ENCODE measurements at regions not wholly inside any gene's neighbourhood (a gene's known extent, or its start where the extent isn't known, plus 50 kb on each side); places are given as distances from the start of the nearest gene placed in this dataset.
"Not testable (repeated sequence)": the region's sequence is repeated elsewhere in the genome, so short reads cannot be mapped to it uniquely, and the experiment has no call there.

DNA sequence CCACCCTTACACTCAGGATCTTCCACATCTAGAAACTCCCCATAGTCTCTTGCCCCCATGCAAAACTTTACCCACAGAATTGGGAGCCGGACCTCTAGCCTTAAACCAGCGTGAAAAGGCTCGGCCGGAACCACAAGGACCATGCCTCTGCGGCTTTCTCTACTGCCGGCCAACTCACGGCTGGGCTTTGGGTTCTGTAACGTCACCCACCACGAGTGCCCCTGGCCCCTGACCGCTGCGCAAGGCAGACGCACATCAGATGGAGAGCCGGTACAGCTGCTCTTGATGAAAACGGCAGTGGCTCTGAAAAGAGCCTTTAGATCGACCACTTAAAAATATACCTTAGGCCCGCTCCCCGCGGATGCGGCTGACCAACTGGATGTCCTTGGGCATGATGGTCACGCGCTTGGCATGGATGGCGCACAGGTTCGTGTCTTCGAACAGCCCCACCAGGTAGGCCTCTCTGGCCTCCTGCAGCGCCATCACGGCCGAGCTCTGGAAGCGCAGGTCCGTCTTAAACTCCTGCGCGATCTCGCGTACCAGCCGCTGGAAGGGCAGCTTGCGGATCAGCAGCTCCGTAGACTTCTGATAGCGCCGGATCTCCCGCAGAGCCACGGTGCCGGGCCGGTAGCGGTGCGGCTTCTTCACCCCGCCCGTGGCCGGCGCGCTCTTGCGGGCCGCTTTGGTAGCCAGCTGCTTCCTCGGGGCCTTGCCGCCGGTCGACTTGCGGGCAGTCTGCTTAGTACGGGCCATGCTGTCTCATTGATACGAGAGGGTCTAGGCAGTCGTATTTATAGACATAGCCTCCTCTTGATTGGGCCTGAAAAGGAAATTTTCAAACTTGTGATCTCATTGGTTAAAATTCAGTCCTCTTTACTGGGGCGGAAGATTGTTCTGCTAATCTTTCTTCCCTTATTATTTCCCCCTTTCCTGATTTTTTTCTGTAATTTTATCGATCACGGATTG, 66.3 kb downstream of the FAM72C start:
- DNase-seq, result peak; percentile 53

DNA sequence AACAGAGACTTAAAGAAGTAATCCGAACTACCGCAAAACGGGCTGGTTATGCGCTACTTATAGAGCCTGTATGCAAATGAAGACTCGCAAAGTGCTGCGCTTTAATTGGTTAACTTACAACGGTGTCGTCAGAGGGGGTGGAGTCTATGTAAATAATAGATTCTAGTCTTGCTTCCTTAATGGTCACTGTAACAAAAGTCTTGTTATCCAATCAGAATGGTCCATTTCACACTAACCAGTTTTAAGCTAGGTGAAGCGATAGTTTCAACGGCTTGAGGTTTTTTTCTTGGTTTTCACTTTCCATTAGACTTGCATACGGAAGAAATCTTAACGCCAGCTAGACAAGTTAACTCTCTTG, 67.2 kb downstream of the FAM72C start:
- DNase-seq, result not testable (repeated sequence)

DNA sequence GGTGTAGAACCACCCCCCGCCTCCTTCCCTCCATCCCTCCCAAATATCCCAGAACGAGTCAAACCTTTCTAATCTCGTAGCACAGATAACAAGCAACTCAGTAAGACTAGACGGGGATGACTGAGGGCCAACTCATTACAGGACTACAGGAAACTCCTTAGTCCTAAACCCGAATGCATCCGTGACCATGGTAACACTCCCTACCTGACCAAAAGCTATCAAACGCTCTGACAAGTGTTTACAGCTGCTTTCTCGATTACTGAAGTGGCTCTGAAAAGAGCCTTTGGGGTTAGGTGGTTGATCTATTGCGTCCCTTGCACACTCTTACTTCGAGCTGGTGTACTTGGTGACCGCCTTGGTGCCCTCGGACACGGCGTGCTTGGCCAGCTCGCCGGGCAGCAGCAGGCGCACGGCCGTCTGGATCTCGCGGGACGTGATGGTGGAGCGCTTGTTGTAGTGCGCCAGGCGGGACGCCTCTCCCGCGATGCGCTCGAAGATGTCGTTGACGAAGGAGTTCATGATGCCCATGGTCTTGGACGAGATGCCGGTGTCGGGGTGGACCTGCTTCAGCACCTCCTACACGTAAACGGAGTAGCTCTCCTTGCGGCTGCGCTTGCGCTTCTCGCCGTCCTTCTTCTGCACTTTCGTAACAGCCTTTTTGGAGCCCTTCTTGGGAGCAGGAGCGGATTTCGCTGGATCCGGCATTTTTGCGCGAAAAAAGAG, 67.7 kb downstream of the FAM72C start:
- DNase-seq, result peak; percentile 60

DNA sequence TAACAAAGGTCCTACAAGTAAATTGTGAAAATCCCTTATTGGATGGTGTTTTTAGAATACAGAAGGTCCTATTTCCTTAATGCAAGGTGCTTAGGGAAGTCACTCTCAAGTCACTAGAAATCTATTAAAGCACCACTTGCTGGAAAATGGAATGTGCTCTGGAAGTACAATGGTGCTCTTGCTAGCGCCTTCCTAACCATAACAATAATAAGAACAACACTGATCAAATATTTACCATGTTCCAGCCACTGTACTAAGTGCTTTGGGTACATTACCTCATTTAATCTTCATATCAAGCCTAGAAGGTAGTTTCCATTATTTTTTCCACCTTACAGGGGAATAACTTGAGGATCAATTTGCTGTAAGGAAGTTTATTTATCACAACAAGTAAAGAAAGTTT, 75.4 kb downstream of the FAM72C start:
- not testable (repeated sequence) for DNase-seq

DNA sequence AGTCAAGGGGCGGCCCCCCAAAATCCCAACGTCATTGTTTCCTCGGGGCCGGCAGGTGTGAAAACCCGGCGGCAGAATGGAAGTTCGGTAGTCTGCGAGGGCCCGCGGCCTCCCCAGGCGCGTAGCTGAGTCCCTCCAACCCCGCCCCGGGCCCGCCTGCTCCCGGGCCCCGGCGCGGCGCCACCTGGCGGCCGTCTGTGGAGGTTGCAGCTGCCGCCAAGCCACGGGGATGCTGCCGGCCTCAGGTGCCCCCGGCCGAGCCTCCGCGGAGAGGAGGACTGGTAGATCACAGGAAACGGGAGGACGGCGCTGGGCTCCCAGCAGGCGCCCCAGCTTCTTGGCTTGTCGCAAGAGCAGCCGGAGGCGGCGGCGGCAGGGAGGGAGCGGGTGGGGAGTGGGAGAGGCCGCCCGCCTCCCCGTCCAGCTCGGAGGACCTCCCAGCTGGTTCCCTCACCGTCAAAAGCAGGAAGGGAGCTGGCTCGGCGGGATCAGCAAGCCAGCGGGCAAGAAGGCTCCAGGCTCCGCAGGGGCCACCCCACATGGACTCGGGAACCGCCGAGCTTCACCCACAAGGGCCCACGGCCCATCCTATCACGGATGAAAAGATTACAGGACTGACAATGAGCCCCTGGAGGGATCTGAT, 86.7 kb downstream of the FAM72C start:
- DNase-seq, result peak; percentile 68

DNA sequence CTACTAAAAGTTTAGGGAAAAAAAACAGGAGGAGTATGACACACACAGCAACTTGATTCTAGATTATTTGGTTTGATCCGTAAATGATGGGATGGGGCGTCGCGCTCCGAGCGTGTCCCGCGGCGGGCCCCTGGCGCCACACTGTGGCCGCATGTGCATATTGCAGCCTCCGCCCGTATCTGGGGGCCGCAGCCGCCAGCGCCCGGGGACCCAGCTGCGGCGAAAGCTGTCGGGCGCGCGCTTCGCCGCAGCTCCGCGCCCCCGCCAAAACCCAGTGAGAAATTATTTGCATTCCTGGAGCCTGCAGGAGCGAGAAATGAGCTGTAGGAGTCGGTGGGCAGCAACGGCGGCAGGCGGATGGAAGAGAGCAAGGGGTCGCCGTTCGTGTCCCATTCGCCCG, 87.3 kb downstream of the FAM72C start:
- not testable (repeated sequence) for DNase-seq

DNA sequence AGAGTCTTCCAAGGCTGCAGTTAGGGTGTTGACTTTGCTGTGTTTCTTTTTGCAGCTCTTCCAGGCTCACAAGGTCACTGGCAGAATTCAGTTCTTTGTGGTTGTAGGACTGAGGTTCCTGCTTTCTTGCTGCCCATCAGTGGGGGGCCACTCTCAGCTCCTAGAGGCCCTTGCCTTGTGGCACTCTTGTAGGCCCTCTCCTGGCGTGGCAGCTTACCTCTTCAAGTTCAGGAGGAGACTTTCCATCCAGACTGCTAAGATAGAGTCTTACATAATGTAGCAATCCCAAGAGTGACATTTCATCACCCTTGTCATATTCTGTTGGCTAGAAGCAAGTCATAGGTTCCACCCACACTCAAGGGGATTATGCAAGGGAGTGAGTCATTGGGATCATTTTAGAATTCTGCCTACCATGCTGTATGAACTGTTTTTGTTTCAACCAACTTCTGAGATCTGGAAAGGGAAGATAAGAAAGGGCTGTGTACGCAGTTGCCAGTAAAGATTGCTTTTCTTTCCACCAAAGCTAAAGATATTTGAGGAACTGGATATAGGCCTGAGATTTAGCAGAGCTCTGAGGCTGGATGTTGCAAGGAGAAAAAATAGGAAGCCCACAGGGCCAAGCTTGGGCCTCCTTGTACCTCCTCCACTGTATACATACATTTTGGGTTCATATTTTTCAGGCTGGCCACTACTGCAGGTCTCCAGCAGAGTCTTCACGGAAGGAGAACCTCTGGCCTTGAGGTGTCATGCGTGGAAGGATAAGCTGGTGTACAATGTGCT, 91.8 kb downstream of the FAM72C start:
- not testable (repeated sequence) for DNase-seq

DNA sequence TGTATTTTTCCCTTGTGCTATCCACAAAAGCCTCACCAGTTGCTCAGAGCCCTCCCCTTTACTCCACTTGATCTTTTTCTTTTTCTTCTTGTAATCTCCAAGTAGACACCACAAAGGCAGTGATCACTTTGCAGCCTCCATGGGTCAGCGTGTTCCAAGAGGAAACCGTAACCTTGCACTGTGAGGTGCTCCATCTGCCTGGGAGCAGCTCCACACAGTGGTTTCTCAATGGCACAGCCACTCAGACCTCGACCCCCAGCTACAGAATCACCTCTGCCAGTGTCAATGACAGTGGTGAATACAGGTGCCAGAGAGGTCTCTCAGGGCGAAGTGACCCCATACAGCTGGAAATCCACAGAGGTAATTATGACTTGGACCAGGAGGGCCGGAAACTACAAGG, 95.8 kb downstream of the FAM72C start:
- DNase-seq, result not testable (repeated sequence)

DNA sequence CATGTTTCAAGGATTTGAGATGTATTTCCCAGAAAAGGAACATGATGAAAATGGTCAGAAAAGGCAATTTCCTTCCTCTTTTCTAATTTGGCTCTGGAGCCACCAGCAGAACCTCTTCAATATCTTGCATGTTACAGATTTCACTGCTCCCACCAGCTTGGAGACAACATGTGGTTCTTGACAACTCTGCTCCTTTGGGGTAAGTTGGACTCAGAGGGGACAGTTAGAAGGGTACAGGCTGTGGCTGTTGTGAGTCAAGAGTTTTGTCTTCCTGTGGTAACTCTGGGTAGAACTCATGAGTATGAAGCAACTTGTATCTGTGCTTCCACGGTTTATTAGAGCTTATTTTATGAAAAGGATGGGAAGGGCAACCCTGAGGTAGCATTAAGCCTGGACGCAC, 97.2 kb downstream of the FAM72C start:
- DNase-seq, result not testable (repeated sequence)

DNA sequence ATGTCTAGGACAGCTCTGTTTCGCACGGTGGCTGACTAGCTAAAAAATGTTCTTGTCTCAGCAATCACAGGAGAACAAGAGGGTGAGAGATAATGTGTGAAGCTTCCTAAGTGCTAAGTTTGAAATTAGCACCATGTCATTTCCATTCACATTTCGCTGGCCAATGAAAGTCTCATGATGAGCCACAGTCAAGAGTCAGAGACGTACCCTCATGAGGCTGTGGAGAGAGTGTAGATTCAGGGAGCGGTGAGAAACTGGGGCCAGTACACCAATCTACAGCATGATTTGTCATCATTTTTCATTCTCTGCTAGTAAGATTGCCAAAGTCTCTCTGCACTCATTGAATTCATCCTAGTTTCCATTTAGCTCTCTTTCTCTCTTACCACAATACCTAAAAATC, 98.1 kb downstream of the FAM72C start:
- DNase-seq, result not testable (repeated sequence)

DNA sequence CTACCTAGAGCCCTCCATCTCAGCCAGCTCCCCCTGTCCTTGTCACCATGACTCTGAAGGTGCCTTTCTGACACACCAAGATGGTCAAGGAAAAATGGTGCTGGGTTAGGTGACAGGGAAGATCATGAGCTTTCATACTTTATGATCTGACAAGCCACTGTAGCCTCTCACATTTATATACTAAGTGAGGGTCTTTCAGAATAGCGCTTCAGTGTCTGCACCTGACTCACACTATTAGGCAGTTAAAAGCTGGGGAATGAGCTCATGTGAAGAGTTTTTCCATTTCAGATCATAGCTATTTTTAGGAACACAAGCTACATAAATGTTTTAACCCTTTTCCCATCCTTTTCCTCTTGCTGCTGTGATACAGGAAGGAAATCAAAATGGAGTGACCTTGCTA, 101.4 kb downstream of the FAM72C start:
- DNase-seq, result not testable (repeated sequence)

DNA sequence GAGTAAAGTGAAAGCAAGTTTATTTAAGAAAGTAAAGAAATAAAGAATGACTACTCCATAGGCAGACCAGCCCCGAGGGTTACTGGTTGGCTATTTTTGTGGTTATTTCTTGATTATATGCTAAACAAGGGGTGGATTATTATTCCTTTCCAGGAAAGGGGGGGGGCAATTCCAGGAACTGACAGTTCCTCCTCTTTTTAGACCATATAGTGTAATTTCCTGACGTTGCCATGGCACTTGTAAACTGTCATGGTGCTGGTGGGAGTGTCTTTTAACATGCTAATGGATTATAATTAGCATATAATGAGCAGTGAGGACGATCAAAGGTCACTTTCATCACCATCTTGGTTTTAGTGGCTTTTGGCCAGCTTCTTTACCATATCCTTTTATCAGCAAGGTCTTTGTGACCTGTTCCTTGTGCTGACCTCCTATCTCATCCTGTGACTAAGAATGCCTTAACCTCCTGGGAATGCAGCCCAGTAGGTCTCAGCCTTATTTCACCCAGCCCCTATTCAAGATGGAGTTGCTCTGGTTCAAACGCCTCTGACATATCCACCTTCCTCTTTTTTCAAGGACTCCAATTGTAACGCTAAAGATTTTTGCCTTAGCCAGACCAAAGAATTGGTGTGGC, 104.1 kb downstream of the FAM72C start:
- DNase-seq, result not testable (repeated sequence)

DNA sequence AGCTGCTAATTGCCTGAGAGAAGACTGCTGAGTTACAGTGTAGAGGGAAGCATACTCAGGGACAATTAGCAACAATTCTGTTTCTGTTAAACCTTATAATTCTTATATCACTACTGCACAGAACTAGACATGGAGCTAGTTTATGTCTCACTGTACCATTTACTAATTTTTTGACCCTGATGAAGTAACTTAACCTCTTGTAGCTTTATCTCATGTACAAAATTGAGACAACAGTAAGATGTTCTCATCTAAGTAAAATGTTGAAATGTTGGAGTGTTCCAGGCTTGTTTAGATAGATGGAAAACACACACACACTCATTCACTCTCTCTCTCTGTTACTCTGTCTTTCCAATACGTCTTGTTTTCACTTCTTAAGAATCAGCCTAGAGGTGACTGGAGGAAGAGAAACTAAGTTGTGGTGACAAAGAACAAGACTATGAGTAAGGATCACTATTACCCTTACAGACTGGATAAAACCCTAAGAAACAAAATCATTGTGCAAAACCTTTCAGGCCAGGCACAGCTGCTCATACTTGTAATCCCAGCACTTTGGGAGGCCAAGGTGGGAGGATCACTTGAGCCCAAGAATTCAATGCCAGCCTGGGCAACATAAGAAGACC, 107.8 kb downstream of the FAM72C start:
- DNase-seq, result not testable (repeated sequence)

DNA sequence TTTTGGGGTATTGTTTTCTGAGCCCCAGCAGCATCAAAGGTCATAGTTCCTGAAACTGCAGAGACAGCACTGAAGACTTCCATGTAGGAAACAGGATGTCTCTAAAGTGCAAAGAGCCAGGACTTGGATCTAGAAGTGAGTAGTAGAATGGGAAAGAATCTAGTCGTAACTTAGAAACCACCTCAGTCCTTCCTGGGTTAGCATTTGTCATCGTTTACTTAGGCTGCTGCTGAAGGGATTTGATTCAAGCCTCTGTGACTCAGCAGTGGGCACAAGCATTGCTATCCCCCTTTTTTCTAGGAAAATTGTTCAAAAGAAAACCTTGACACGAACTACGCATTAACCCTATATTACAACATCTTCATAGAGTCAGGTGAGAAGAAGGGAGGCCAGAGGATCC, 109.1 kb downstream of the FAM72C start:
- DNase-seq, result not testable (repeated sequence)

DNA sequence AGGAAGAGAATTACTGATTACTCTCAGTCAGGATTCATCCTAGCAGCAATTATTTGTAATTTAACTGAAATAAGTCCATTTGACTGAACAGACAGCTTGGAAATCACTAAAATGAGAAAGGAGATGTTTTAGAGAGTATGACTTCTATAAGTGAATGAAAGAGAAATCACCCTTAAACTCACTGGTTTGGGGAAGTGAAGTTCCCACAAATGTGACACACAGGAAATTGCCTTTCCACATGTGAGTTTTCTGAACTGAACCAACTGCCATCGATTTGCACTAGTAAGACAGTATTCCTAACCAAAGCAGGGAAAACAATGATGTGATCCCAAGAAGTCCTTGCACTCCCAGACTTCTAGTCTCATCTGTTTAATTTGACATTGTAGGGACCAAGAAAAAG, 110.5 kb downstream of the FAM72C start:
- not testable (repeated sequence) for DNase-seq

DNA sequence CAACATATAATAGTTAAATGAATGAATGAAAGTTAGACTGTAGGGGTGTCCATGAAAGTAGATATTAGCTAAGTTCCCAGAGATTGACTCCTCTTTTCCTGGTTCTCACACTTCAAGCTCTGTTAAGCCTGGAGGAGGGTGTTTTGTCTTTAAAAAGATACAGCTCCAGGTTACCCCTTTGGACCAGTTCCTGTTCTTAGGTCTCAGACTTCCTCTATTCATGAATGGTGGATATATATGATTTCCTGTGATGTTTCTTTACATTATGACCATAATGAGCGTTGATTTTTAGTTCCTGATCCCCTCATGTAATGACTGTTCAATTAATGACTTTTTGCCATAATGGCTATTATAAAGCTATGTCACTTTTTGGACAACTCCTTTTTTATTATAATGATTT, 115.9 kb downstream of the FAM72C start:
- not testable (repeated sequence) for DNase-seq

DNA sequence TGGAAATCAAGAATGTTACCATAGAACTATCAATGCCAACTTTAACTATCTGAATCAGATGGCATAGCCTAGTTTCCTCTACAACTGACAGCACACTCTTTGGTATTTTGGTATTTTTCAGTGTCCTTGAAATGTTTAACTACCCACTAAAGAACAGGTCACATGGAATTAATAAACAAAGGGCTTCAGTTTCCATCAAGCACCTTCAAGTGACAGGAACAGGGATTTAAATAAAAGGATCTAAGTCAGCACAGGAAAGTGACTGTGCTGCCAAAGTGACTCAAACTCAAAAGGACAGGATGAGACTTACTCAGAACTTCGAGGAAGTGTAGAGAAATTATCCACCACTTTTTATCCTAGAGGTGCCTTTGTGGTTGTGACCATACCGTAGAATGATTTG, 117.7 kb downstream of the FAM72C start:
- not testable (repeated sequence) for DNase-seq

DNA sequence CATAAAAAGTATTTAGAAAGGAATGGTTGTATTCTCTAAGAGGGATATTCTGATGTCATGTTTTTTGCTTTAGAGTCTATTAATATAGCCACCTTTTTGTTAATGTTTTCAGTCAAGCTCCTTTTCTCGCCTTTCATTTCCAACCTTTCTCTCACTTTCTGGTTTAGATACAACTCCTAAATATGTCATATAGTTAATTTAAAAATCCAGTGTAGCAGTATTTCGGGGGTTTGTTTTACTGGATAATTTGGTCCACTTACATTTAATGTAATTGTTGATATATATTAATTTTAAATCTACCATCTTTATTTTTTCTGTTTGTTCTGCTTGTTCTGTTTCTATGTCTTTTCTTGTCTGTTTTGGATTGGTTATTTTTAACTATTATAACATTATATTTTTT, 121.1 kb downstream of the FAM72C start:
- DNase-seq, result not testable (repeated sequence)

DNA sequence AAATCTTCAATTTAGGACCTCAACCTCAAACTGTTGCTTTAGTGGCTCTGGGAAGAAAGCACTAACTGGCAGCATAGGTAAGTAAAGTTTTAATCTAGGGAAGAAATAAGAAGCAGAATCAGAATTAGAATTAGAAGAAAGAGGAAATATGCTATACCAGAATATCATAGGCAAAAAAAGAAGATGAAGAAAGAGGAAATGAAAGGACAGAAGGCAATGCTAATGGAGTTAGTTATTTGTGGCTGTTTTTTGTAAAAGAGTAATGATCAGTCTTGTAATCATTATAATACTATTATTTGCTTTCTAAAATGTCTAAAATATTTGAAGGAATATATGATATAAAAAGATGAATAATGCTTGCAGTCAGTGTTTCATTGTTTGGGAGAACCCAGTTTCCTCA, 122.9 kb downstream of the FAM72C start:
- not testable (repeated sequence) for DNase-seq

DNA sequence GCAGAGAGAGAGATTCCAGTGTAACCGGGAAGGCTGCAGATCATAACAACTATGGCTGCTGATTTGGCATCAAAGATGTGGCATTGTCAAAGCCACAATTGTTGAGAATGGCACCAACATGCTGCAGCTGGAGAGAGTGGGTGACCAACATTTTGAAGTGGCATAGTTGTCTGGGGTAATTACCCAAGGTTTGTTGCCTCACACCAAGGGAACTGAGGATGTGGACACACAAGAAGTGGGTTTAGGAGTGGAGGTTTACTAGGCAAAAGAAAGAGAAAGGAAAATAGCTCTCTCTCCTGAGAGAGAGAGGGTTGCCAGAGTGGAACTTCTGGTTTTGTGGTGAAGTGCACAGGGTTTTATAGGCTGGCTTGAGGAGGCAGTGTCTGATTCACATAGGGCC, 126.6 kb downstream of the FAM72C start:
- not testable (repeated sequence) for DNase-seq

DNA sequence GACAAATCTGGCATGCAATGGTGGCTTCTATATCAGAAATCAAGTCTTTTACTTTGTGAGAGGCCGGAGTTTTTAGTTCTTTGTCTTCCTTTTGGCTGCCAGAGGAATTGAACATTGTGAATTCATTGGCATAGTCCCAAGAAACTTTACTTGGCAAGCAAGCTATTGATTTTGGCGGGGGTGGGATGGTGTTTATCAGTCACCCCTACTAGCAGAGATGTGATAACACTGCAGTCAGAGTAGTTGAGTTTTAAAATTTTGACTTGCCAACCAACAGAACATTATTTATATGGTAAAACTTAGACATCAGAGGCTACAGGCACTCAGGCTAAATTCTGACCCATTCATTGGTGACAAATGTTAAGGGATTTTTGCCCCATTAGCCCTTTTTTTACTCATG, 129.7 kb downstream of the FAM72C start:
- DNase-seq, result not testable (repeated sequence)

DNA sequence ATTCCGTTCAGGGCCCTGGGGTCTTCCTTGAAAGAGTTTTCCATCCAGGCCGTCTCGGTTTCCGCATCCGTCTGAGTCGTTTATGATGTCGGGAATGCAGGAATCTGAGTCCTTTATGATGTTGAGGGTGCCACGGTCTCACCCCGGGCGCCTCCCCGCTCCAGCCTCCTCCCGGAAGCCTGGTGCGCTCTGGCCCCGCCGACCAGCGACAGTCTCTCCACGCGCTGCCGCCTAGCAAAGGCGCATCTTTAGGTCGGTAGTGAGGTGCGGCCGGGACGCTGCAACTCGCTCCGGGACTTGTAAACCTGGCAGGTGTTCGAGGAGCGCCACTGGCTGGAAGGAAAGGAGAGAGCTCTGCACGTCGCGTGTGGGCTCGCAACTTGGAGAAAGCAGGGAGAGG, 132.6 kb downstream of the FAM72C start:
- DNase-seq, result not testable (repeated sequence)
